Activated T-cell treated with anti-CD3 and anti-CD28 coated beads, Interleukin-2, amount 50 U/mL, for 24 hours (primary cell): ENCODE measurements at regions not wholly inside any gene's neighbourhood (a gene's known extent, or its start where the extent isn't known, plus 50 kb on each side); places are given as distances from the start of the nearest gene placed in this dataset.

ENCODE experiments used
- DNase-seq: peaks from one replicate; pipeline ENCODE4 v3.0.0-alpha.2; 2020
- H3K27ac Mint-ChIP-seq: 2 replicates; pipeline ENCODE4 v1.8.0; 2020; ENCODE audit warnings: mild to moderate bottlenecking, mixed read lengths
- H3K27me3 Mint-ChIP-seq: 2 replicates; pipeline ENCODE4 v1.8.0; 2020; ENCODE audit warnings: mixed read lengths
- H3K36me3 Mint-ChIP-seq: 2 replicates; pipeline ENCODE4 v1.8.0; 2020; ENCODE audit warnings: low read depth, mixed read lengths
- H3K4me1 Mint-ChIP-seq: 2 replicates; pipeline ENCODE4 v1.8.0; 2020; ENCODE audit warnings: low read depth, mixed read lengths
- H3K4me3 Mint-ChIP-seq: 2 replicates; pipeline ENCODE4 v1.8.0; 2020; ENCODE audit warnings: mild to moderate bottlenecking, moderate library complexity, mixed read lengths
- H3K9me3 Mint-ChIP-seq: 2 replicates; pipeline ENCODE4 v1.8.0; 2020; ENCODE audit warnings: mixed read lengths

DNA sequence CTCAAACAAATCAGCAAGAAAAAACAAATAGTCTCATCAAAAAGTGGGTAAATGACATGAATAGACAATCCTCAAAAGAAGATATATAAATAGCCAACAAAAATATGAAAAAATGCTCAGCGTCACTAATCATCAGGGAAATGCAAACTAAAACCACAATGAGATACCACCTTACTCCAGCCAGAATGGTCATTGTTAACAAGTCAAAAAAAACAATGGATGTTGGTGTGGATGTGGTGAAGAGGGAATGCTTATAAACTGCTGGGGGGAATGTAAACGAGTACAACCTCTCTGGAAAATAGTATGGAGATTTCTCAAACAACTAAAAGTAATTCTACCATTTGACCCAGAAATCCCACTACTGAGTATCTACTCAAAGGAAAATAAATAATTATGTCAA is 239.2 kb upstream of the RFC3 start:
- H3K36me3 Mint-ChIP-seq: no peaks in the 10 kb centered on the region
- H3K27me3 Mint-ChIP-seq: peaks cover 19% of the 10 kb centered on the region
- H3K4me3 Mint-ChIP-seq: no peak overlapping the region
- H3K4me1 Mint-ChIP-seq: no peaks in the 10 kb centered on the region
- H3K9me3 Mint-ChIP-seq: no peaks in the 10 kb centered on the region
- no peak for DNase-seq
- no peak overlapping the region for H3K27ac Mint-ChIP-seq

DNA sequence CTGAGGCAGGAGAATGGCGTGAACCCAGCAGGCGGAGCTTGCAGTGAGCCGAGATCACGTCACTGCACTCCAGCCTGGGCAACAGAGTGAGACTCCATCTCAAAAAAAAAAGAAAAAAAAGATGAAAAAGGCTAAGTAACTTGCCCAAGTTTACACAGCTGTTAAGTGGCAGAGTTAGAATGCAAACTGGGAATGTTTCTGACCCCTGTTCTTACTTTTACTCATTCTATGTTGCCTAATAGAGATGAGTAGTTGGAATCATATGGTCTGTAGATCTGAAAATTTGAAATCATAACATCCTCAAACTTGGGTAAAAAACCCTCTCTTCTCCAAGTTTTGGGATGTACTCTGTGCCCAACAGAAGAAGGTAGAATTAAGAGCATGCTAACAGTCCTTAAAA is 235.8 kb upstream of the RFC3 start:
- H3K4me1 Mint-ChIP-seq: no peaks in the 10 kb centered on the region
- H3K27ac Mint-ChIP-seq: no peak overlapping the region
- peaks cover 20% of the 10 kb centered on the region for H3K27me3 Mint-ChIP-seq
- no peak overlapping the region for H3K4me3 Mint-ChIP-seq
- no peak for DNase-seq
- no peaks in the 10 kb centered on the region for H3K36me3 Mint-ChIP-seq
- H3K9me3 Mint-ChIP-seq: no peaks in the 10 kb centered on the region

DNA sequence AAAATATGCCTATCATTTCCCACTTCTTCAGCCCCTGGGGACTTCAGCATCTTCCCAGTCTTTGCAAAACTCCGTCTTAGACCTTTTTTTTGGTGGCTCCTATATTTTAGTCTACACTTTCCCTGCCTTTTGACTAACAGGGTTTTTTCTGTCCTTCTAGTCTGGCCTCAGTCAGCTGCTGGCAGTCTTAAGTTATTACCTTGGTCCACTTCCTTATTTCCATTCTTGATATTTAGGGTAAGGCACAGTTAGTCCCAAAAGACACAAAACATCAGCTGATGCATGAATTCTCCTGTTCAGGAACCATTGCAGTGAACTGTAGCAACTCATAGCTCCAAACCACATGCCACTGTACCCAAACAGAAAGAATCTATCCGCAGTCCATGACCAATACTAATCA is 234.6 kb upstream of the RFC3 start:
- H3K4me1 Mint-ChIP-seq: no peaks in the 10 kb centered on the region
- no peak for DNase-seq
- H3K36me3 Mint-ChIP-seq: no peaks in the 10 kb centered on the region
- no peaks in the 10 kb centered on the region for H3K9me3 Mint-ChIP-seq
- H3K27me3 Mint-ChIP-seq: peaks cover 10% of the 10 kb centered on the region
- no peak overlapping the region for H3K4me3 Mint-ChIP-seq
- no peak overlapping the region for H3K27ac Mint-ChIP-seq

DNA sequence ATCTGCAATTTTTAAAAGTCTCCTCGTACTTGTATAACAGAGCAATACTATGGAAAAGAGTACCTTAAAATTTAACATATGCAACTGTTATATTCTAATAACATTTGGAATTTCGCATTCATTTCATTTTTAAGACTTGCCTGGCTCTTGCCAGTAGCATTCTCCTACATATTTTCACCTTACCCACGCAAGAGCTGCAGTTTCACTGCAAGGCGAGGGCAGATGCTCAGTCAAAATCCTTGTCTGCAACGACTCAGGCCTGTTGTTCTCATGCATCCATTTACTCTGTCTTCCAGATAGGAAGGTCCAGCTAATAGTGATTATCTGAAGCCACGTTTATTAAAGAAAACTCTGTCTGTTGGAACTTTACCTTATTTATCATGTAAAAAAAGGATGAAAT is 227.0 kb upstream of the RFC3 start:
- Mint-ChIP-seq H3K9me3 (no peaks in the 10 kb centered on the region), H3K4me1 (no peaks in the 10 kb centered on the region), H3K36me3 (no peaks in the 10 kb centered on the region), H3K4me3 (no peak overlapping the region), H3K27ac (no peak overlapping the region), H3K27me3 (peaks cover 4% of the 10 kb centered on the region)
- no peak for DNase-seq

DNA sequence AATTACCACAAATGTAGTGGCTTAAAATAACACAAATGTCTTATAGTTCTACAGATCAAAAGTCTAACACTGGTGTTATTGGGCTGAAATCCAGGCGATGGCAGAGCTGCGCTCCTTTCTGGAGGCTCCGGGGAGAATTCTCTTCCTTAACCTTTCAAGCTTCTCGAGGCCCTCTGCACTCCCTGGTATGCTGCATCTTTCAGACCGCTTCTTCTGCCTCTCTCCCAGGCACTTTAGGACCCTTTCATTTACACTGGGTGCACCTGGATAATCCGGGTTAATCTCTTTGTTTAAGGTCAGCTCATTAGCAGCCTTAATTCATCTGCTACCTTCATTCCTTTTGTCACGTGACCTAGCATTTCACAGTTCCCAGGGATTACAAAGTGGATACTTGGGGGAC is 211.3 kb upstream of the RFC3 start:
- peaks cover 2% of the 10 kb centered on the region for H3K27me3 Mint-ChIP-seq
- peaks cover 19% of the 10 kb centered on the region for H3K4me1 Mint-ChIP-seq
- no peaks in the 10 kb centered on the region for H3K36me3 Mint-ChIP-seq
- no peak overlapping the region for H3K27ac Mint-ChIP-seq
- H3K9me3 Mint-ChIP-seq: no peaks in the 10 kb centered on the region
- no peak overlapping the region for H3K4me3 Mint-ChIP-seq
- DNase-seq: no peak

DNA sequence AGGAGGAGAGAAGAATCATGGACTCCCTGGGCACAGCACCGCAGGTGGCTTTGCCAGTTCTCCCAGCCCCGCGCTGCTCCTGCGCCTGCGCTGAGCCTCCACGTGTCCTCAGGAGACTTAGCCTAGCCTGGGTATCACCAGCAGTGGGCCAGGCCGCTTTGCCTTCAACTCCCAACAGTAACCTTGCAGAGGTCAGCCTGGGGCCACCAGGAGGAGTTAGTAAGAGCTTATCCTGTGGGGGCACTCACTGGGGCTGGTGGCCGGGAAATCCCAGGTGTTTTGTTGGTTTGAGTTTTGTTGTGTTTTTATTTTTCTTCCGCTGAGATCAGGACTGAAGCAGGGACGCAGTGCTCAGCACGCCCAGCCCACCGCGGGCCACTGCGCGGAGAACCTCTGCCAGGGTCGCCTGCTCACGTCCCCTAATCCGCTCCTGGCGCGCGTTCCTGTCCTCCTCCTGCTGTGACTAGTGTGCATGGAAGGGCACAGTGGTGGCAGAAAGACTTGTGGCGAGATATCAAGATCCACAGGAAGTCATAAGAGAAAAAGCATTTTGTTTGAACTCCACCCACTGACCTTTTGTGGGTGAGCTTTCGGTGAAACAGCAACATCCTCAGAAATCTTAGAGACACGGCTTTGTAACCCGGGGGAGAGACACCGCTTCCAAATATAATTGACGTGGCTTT is 207.4 kb upstream of the RFC3 start:
- Mint-ChIP-seq H3K27me3 (no peaks in the 10 kb centered on the region), H3K27ac (peak overlapping the region; percentile 90), H3K4me3 (peak overlapping the region; percentile 74), H3K4me1 (peaks cover 49% of the 10 kb centered on the region), H3K36me3 (no peaks in the 10 kb centered on the region), H3K9me3 (no peaks in the 10 kb centered on the region)
- peak; percentile 70 for DNase-seq

DNA sequence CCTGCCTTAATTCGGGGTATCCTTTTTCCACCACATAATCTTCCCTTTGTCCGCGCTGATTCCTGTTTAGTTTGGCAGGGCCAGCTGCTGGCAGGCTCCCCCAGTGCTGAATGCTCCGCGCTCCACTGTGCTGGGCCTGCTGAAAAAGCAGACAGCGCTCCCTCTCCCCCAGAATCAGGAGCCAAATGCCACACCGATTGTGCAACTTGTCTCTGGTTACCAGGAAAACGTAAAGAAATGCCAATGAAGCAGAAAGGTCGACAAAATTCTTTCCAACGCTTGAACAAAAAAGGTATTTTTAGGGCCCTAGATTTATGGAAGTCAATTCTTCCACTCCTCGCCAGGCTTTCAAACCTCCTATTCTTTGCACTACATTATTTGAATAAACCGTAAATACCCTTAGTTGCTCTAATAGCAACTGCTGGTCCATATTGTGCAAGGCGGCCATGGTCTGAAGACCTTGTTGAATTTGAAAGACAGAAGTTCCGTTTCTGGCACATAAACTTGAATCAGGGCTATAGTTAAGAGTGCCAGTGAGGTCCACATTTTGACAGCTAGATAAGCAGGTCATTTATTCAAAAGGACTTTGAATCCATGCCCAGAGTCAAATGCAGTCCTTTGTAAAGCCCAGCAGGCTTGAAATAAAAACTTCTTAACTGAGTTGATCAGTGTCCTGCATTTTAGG is 206.7 kb upstream of the RFC3 start:
- peak overlapping the region; percentile 74 for H3K4me3 Mint-ChIP-seq

DNA sequence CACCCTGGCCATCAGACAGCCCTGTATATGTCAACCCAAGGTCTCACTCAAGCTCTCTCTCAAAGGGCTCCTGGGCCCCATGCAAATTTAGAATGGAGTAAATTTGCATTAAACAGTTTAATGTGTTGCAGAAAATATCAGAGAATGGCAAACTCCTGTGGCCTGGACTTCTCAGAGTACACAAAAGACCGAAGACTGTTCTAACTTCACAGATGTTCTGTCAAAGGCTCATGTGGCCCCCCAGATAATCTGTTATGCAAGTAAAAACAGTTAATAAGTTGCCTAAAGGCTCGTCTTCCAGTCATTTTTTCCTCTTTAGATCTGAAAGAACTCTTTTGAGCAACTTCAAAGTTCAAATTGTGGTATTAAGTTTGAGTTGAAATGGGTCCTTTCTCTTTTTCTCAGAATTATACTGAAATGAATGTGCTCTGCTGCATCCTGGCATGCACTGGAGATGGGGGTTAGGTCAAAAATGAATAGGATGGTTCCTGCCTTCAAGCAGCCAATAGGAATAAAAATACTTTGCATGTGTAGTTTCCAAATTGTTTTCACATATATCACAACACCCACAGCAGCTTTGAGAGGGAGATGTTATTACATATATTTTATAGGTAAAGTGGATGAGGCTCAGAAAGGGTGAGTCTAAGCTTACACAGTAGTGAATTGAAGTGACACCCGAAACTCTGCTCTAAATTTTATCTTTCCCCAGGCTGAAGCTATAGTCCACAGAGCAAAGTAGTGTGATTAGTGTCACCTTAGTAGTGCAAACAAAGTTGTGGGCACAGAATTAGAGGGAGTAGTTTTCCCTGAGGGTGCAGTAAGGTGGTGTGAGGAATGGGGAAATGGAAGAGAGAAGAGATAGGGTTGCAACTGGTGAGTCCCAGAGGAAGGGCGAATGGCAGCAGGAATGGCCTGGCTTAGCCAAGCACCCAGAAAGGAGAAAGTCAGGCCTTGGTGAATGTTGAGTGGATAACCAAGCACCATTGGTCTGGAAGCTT is 205.0 kb upstream of the RFC3 start:
- Mint-ChIP-seq H3K9me3 (no peaks in the 10 kb centered on the region), H3K4me1 (peaks cover 49% of the 10 kb centered on the region), H3K4me3 (peak overlapping the region; percentile 39), H3K36me3 (no peaks in the 10 kb centered on the region), H3K27me3 (no peaks in the 10 kb centered on the region), H3K27ac (peak overlapping the region; percentile 90)
- no peak for DNase-seq

More for the DNA sequence above, 206.7 kb upstream of the RFC3 start:
- peak overlapping the region; percentile 90 for H3K27ac Mint-ChIP-seq
- no peaks in the 10 kb centered on the region for H3K9me3 Mint-ChIP-seq
- DNase-seq: peak; percentile 49
- H3K4me1 Mint-ChIP-seq: peaks cover 49% of the 10 kb centered on the region
- H3K36me3 Mint-ChIP-seq: no peaks in the 10 kb centered on the region
- no peaks in the 10 kb centered on the region for H3K27me3 Mint-ChIP-seq

DNA sequence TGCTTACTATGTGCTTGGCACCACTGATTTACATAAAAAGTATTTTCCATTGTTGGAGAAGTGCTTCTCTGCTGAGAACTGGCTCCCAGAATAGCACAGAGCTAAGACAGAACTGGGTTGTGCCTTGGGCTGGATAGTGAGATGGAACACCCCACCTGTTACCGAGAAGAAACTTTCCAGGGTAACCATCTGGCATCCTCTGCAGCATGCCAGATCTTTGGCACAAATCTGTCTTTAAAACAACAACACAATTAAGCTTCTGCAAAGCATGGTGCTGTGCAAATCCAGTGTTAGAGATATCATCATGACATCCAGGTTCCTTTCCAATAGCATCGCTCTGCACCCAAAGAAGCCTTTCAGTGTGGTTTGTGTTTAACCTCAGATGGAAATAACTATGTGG is 202.5 kb upstream of the RFC3 start:
- DNase-seq: no peak
- Mint-ChIP-seq H3K4me1 (peaks cover 42% of the 10 kb centered on the region), H3K27me3 (no peaks in the 10 kb centered on the region), H3K9me3 (no peaks in the 10 kb centered on the region), H3K36me3 (no peaks in the 10 kb centered on the region), H3K4me3 (no peak overlapping the region), H3K27ac (no peak overlapping the region)

DNA sequence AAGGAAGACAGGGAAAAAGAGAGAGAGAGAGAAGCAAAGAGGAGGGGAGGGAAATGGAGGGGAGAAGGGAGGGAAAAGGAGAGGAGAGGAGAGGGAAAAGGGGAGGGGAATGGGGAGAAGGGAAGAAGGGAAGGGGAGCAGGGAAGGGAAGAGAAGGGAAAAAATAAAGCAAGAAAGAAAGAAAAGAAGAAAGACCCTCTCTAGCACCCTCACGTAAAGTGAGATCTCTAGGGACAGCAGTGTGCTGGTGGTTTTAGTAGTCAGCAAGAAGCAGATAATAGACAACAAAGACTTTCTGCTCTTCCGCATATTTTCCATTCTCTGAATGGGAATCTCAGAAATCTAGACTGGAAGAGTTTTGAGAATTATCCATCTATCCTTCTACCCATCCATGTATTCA is 201.8 kb upstream of the RFC3 start:
- H3K4me1 Mint-ChIP-seq: peaks cover 35% of the 10 kb centered on the region
- H3K27me3 Mint-ChIP-seq: no peaks in the 10 kb centered on the region
- H3K4me3 Mint-ChIP-seq: no peak overlapping the region
- H3K9me3 Mint-ChIP-seq: no peaks in the 10 kb centered on the region
- no peak for DNase-seq
- H3K27ac Mint-ChIP-seq: no peak overlapping the region
- H3K36me3 Mint-ChIP-seq: no peaks in the 10 kb centered on the region

DNA sequence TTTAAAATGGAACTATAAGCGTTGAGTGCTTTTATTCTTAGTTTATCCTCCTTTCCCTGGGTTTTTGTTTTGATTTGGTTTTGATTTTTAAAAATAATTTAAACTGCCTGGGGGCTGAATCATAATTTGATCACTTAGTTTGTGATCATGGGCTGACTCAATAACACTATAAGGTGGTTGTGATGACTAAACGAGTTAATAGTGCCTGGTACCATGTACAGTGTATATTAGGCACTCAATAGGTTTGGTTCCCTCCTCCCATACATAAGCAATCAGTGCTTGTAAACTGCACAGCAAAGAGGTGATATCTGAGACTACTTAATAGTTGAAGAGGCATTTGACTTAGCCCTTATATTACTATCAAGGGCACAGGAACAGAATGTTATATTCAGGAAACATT is 200.9 kb upstream of the RFC3 start:
- no peaks in the 10 kb centered on the region for H3K36me3 Mint-ChIP-seq
- no peak for DNase-seq
- H3K9me3 Mint-ChIP-seq: no peaks in the 10 kb centered on the region
- no peak overlapping the region for H3K27ac Mint-ChIP-seq
- no peak overlapping the region for H3K4me3 Mint-ChIP-seq
- peaks cover 26% of the 10 kb centered on the region for H3K4me1 Mint-ChIP-seq
- no peaks in the 10 kb centered on the region for H3K27me3 Mint-ChIP-seq

DNA sequence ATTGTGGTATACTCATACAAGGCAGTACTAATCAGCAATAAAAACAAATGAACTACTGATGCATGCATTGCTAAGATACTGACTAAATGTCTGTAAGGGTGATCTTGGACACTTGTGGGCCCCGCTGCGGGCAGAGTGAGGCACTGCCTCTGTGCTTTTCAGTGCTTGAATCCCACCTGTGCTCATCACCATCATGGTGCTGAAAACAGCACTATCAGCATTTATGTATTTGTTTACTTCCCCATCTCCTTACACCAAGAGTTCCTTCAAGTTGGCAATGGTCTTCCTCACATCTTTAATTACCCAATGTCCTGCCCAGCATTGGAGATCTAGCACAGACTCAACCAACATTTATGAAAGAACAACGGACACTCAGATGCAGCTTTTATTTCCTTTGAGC is 193.7 kb upstream of the RFC3 start:
- no peak overlapping the region for H3K4me3 Mint-ChIP-seq
- no peaks in the 10 kb centered on the region for H3K27me3 Mint-ChIP-seq

DNA sequence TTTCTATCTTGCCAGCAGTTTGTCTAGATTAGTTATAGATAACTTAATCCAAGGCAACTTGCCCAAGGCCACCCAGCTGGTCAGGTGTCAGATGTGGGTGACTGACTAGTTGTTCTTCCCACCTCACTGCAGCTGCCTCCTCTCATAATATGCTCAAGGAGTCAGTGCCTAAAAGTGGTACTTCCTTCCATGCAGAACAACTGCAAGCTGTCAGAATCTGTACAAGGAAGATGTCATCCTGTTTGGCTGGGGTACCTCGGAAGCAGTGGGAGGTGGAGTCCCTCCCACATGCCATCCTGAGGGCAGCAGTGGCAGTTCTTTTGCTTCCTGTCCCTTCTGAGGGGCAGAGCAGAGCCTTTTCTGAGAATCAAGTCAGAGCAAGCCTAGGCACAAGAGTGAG is 193.2 kb upstream of the RFC3 start:
- no peak for DNase-seq
- Mint-ChIP-seq H3K27ac (no peak overlapping the region), H3K9me3 (no peaks in the 10 kb centered on the region)

More for the DNA sequence above, 193.7 kb upstream of the RFC3 start:
- H3K4me1 Mint-ChIP-seq: peaks cover 21% of the 10 kb centered on the region
- no peaks in the 10 kb centered on the region for H3K36me3 Mint-ChIP-seq
- no peaks in the 10 kb centered on the region for H3K9me3 Mint-ChIP-seq
- H3K27ac Mint-ChIP-seq: no peak overlapping the region
- DNase-seq: no peak

DNA sequence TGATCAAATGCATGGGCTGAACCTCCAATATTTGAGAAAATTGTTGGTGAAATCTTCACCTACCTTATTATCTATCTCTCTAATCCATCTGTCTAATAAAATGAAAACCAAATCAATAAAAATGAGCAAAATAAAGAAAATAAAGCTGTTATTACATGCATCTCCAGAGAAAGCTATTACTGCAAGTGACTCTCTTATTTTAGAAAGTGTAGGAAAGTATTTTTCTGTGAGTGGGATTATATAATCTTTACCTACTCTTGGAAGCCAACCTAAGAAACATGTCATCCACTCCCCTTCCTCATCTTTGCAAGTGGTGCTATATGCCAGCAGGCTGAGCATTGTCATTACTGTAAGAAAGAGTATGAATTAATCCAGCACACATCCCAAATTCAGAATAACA is 191.5 kb upstream of the RFC3 start:
- H3K4me1 Mint-ChIP-seq: peaks cover 21% of the 10 kb centered on the region
- no peak overlapping the region for H3K4me3 Mint-ChIP-seq
- H3K27ac Mint-ChIP-seq: no peak overlapping the region
- no peaks in the 10 kb centered on the region for H3K9me3 Mint-ChIP-seq
- H3K36me3 Mint-ChIP-seq: no peaks in the 10 kb centered on the region
- H3K27me3 Mint-ChIP-seq: no peaks in the 10 kb centered on the region
- DNase-seq: no peak

More for the DNA sequence above, 193.2 kb upstream of the RFC3 start:
- Mint-ChIP-seq H3K4me3 (no peak overlapping the region), H3K36me3 (no peaks in the 10 kb centered on the region), H3K27me3 (no peaks in the 10 kb centered on the region), H3K4me1 (peaks cover 21% of the 10 kb centered on the region)
